Kidney tubule cell (primary cell): ENCODE measurements at regions not wholly inside any gene's neighbourhood (a gene's known extent, or its start where the extent isn't known, plus 50 kb on each side); places are given as distances from the start of the nearest gene placed in this dataset.
"Not testable (repeated sequence)": the region's sequence is repeated elsewhere in the genome, so short reads cannot be mapped to it uniquely, and the experiment has no call there.

Experiments
- DNase-seq: peaks from one replicate; pipeline ENCODE4 v3.0.0-alpha.2; 2018; ENCODE audit warnings: low spot score

- DNase-seq, result no peak
Measured at GRCh38 chr6:28008053-28008452, 51.0 kb downstream of the OR2B6 start.

- no peak for DNase-seq
Measured at GRCh38 chr6:28010526-28010925, 53.5 kb downstream of the OR2B6 start.

GRCh38 chr6:28011722-28012121 lies 54.7 kb downstream of the OR2B6 start:
- peak; percentile 89 for DNase-seq

GRCh38 chr6:28021011-28021410 lies 59.4 kb upstream of the ZNF165 start:
- not testable (repeated sequence) for DNase-seq

GRCh38 chr6:28022707-28023106 lies 57.7 kb upstream of the ZNF165 start:
- not testable (repeated sequence) for DNase-seq
